ELF-1 (cell line): ENCODE measurements at regions not wholly inside any gene's neighbourhood (a gene's known extent, or its start where the extent isn't known, plus 50 kb on each side); places are given as distances from the start of the nearest gene placed in this dataset.

Experiments used
- DNase-seq: peaks from one replicate; pipeline ENCODE4 v3.0.0-alpha.2; 2016; ENCODE audit warnings: low read depth, low spot score

- DNase-seq = no peak
These were observed 129.0 kb upstream of the CAMK1G start for GRCh38 chr1:209454340-209454994.

GRCh38 chr1:209455145-209455544, 128.4 kb upstream of the CAMK1G start:
- DNase-seq = no peak

- DNase-seq = peak; percentile 29
These were observed 127.7 kb upstream of the CAMK1G start for GRCh38 chr1:209455661-209456358.

- no peak for DNase-seq
These were observed 126.6 kb upstream of the CAMK1G start for GRCh38 chr1:209456878-209457277.

- DNase-seq = no peak
These were observed 126.0 kb upstream of the CAMK1G start for GRCh38 chr1:209457401-209458125.

GRCh38 chr1:209458921-209459320, 124.6 kb upstream of the CAMK1G start:
- no peak for DNase-seq

GRCh38 chr1:209461168-209461567, 122.3 kb upstream of the CAMK1G start:
- DNase-seq = no peak

- DNase-seq = no peak
These were observed 121.1 kb upstream of the CAMK1G start for GRCh38 chr1:209462433-209462832.

GRCh38 chr1:209463441-209463840, 120.1 kb upstream of the CAMK1G start:
- DNase-seq = no peak

- DNase-seq = no peak
These were observed 110.5 kb upstream of the CAMK1G start for GRCh38 chr1:209473025-209473424.

- DNase-seq = no peak
These were observed 103.2 kb upstream of the CAMK1G start for GRCh38 chr1:209480345-209480744.

GRCh38 chr1:209483691-209484090, 99.8 kb upstream of the CAMK1G start:
- DNase-seq = no peak

GRCh38 chr1:209484429-209484828, 99.1 kb upstream of the CAMK1G start:
- no peak for DNase-seq

GRCh38 chr1:209485167-209485566, 98.3 kb upstream of the CAMK1G start:
- no peak for DNase-seq

- DNase-seq = no peak
These were observed 97.8 kb upstream of the CAMK1G start for GRCh38 chr1:209485751-209486150.

GRCh38 chr1:209486861-209487593, 96.5 kb upstream of the CAMK1G start:
- DNase-seq = no peak

- no peak for DNase-seq
These were observed 93.5 kb upstream of the CAMK1G start for GRCh38 chr1:209490013-209490412.

GRCh38 chr1:209491031-209491430, 92.5 kb upstream of the CAMK1G start:
- DNase-seq = no peak

GRCh38 chr1:209491496-209491895, 92.0 kb upstream of the CAMK1G start:
- no peak for DNase-seq

- no peak for DNase-seq
These were observed 91.6 kb upstream of the CAMK1G start for GRCh38 chr1:209491897-209492296.

- no peak for DNase-seq
These were observed 90.0 kb upstream of the CAMK1G start for GRCh38 chr1:209493559-209493958.

GRCh38 chr1:209497729-209498128, 85.8 kb upstream of the CAMK1G start:
- DNase-seq = no peak
